Right renal pelvis (tissue), 4 donors: ENCODE measurements at regions not wholly inside any gene's neighbourhood (a gene's known extent, or its start where the extent isn't known, plus 50 kb on each side); places are given as distances from the start of the nearest gene placed in this dataset.
"Not testable (repeated sequence)": the region's sequence is repeated elsewhere in the genome, so short reads cannot be mapped to it uniquely, and the experiment has no call there.

Experiments
- DNase-seq, 4 donors: peaks; one replicate each; pipeline ENCODE4 v3.0.0-alpha.2; 2013; ENCODE audit warnings: low read depth in 4 of 4, low spot score in 3 of 4, missing footprints in 1 of 4

GRCh38 chr17:77332034-77332971 is 191.5 kb downstream of the SEC14L1 start:
- no peak for DNase-seq

- no peak for DNase-seq
Measured at GRCh38 chr17:77332981-77333685, 192.4 kb downstream of the SEC14L1 start.

GRCh38 chr17:77337150-77337549 is 196.4 kb downstream of the SEC14L1 start:
- DNase-seq = no peak

- DNase-seq = no peak
Measured at GRCh38 chr17:77341069-77341541, 200.3 kb downstream of the SEC14L1 start.

- DNase-seq = not testable (repeated sequence)
Measured at GRCh38 chr17:77342656-77342990, 201.9 kb downstream of the SEC14L1 start.

- no peak for DNase-seq
Measured at GRCh38 chr17:77343031-77343800, 202.4 kb downstream of the SEC14L1 start.

- DNase-seq = no peak
Measured at GRCh38 chr17:77344038-77344437, 203.3 kb downstream of the SEC14L1 start.

DNA sequence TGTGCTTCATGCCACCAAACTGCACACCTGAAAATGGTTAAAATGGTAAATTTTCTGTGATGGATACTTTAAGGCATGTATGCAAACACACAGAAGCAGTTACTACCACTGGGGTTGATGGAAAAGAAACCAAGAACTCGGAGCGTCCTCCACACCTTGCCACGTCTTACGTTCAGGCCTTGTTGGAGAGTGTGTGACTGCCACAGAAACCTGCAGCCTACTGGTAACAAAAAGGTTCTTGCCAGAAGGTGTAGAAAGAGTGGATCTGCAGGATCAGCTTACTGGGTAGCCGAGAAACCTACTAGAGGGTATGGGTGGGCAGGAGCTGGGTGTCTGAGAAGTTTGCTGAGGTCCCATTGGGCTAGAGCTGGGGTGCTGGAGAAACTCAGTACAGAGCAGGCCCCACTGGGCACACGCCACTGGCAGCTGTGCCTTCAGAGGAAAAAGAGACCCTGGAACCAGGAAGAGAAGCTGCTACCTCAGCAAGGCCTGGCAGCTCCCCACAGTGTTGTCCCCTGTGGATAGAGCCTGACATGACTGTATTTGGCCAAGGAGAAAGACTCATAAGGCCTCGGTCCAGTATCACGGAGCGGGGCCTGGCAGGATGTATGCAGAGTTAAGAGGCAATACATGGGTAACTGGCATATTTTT is 204.6 kb downstream of the SEC14L1 start:
- DNase-seq = no peak

DNA sequence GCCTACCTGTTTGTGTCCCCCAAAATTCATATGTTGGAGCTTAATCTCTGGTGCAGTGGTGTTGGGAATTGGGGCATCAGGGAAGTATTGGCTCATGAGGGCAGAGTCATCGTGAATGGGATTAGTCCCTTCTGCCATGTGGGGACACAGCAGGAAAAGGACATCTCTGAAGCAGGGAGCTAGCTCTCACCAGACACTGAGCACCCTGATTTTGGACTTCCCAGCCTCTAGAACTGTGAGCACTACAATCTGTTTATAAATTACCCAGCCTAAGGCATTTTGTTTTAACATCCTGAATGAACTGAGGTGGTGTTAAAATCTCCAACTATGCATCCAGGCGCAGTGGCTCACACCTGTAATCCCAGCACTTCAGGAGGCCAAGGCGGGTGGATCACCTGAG is 206.0 kb downstream of the SEC14L1 start:
- no peak for DNase-seq

- DNase-seq = no peak
Measured at GRCh38 chr17:77347544-77347943, 206.8 kb downstream of the SEC14L1 start.

DNA sequence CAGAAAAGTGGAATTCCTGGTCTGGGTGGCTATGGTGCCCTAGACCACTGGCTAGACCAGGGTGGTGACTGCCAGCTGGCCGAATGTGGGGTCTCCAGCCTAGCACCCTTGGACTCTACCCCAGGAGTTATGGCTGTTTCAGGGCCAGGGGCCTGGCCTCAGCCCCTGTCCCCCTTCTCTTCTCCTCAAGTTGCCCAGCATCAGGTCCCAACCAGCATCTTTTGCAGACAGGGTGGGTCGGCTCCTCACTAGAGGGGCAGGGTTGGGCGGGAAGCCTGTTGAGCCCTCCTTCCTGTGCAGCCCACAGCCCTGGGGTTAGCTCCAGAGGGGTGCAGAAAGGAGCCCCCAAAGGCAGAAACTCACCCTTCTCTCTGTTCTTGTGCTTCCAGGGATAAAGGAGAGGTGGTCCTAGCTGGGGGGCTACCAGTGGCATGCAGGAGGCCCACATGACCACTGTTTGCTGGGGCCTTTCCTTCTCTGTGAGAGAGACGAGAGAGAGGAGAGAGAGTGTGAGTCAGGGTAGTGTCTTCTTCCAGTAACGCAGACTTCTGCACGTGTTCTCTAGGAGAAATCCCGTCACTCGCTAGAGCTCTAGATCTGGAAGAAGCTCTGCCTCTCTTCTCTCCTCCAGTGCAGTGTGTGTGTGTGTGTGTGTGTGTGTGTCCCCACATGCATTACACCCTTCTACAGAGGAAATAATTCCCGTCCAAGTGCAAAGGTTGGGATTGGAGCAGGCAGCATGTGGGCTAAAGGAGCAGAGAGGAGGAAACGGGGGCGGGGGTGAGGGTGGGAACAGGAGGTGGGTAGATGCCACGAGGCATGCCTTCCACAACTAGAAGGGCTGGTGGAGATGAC is 209.4 kb downstream of the SEC14L1 start:
- DNase-seq = no peak

- no peak for DNase-seq
Measured at GRCh38 chr17:77352441-77352840, 211.7 kb downstream of the SEC14L1 start.

GRCh38 chr17:77352996-77353395 is 212.2 kb downstream of the SEC14L1 start:
- DNase-seq = no peak

DNA sequence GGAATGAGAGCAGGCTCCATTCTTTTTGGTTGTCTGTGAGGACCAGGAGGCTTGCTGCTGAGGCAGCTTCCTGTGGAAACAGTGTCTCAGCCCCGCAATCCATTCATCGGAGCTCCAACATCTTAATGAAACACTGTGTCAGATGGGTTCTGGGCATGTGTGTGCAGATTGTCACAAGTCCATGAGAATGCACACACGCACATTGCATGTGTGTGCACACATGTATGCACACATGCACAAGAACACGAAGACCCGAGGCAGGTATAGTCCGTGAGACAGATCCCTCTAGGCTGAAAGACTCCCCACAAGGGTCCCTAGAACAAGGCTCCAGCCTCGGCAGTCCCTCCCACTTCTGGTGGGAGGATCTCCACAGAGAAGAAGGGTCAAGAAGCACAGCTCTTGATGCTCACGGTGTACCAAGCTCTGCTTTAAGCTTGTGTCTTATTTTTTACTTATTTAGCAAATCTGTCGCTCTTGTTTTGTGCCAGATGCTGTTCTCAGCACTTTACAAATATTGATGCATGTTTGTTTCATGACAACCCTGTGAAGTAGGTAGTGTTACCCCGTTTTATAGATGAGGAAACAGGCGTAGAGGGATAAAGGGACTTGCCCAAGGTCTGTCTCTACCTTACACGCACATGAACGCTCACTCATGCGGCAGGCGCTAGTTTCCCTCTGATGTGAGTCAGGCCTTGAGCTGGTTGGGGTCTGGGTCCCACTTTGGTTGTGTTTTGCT is 213.1 kb downstream of the SEC14L1 start:
- no peak for DNase-seq

DNA sequence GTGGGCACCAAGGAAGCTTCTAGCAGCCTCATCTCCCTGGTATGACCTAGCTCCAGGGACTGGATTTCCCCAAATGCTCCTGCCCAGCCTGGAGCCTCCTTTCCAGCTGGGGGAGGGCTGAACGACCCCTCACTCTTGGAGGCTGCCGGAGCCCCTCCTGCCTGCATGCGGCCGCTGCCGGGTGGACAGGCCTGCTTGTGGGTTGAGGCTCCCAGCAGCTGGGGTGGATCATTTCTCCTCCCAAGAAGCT is 213.6 kb downstream of the SEC14L1 start:
- no peak for DNase-seq

- DNase-seq = no peak
Measured at GRCh38 chr17:77354670-77355455, 214.1 kb downstream of the SEC14L1 start.

DNA sequence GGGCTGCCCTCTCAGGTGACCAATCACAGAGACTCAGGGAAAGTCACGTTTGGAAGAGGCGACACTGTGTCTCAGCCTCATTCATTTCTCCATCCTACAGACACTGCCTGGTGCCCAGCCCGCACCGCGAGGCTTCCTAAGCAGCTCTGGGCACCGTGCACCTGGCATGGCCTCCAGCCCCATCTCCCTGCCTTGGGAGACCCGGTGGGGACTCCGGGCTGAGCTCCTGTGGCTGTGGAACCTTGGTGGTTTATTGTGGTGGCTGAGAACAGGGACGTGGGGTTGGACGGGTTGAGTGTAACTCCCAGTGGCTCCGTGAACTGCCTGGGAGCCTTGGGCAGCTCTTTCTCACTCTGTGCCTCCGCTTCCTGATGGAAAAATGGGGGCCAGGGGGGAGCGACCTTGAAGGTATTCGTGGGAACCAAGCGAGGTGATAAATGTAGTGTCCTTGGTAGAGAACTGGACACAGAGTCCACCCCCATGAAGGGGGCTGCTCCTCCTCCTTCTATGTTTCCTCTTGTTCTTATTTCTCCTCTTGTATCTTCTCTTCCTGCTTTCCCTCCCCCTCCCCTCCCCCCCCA is 215.4 kb downstream of the SEC14L1 start:
- DNase-seq = no peak

DNA sequence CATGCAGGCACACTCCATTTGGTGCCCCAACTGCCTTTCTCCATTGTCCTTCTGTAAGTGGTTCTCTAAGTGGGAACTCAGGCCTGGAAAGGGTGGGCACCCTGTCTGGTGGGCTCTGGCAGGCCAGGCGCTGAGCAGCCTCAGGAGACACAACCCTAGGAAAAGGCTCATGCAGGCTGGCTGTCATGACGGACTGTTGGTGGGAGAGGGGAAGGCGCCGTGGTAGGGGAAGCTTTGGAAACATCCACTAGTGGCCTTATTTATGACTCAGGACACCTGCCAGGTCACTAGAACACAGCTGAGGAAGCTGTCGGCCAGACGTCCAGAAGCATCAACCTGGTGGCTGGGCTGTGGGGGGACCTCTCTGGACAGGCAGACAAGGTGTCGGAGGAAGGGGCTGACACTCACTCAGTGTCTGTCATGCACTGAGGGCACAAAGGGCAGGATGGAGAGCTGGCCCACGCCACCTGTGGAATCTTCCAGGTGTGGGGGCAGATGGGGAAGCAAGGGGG is 216.0 kb downstream of the SEC14L1 start:
- DNase-seq = no peak
